ENCODE measurements at regions not wholly inside any gene's neighbourhood (a gene's known extent, or its start where the extent isn't known, plus 50 kb on each side); places are given as distances from the start of the nearest gene placed in this dataset.

DNA sequence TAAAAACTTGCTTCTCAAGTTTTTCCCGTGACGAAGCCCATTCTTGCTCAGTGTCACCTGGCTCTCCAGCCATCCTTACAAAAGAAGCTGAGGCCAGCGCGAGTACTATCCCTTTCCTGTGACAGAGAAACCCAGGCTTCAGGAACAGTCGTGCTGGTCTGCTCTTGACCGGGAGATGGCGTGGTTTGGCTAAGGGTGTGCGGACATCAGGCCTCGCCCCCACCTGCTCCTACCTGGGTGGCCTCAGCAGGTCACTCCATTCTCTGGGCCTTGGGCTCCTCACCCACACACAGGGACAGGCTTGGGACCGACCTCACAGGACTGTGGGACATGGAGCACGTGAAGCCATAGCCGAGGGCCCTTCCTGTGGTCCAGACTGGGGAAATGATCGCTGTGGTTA is 75.2 kb upstream of the CIBAR2 start:
- Mint-ChIP-seq H3K27ac (no peak overlapping the region), H3K4me1 (ENCODE audit: low read depth) (no peaks in the 10 kb centered on the region), H3K9me3 (peaks cover 8 to 12% of the 10 kb centered on the region in 2 donors), H3K4me3 (no peak overlapping the region), H3K27me3 (ENCODE audit: low read depth) (peaks cover 6% of the 10 kb centered on the region), H3K36me3 (ENCODE audit: insufficient read depth in 2 of 2) (peaks cover 5 to 11% of the 10 kb centered on the region in 2 donors)
- DNase-seq (no peak), ATAC-seq (replicated peaks in 1 of 2) (no peak)

DNA sequence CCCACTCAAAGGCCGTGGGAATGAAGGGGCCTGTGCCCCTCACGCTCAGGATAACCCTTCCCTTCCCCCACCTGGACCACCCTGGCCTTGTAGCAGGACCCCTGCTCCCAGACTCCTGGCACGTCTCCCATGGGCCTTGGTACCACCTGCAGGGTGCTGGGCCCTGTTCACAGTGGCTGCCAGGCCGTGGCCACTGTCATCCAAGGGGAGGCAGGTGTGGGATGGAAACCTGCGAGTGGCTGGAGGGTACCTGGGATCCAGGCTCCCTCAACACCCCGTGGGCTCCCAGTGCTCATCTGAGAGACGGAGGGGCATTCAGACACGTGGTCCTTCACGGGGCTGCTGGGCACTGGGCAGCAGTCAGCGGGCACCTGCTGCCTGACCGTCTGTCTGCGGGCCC is 75.6 kb upstream of the CIBAR2 start:
- no peak for ATAC-seq (replicated peaks in 1 of 2)
- H3K4me1 Mint-ChIP-seq (ENCODE audit: low read depth) = no peaks in the 10 kb centered on the region
- H3K27ac Mint-ChIP-seq = no peak overlapping the region
- DNase-seq = no peak
- no peak overlapping the region for H3K4me3 Mint-ChIP-seq
- H3K36me3 Mint-ChIP-seq (ENCODE audit: insufficient read depth in 2 of 2) = peaks cover 5 to 11% of the 10 kb centered on the region in 2 donors
- H3K9me3 Mint-ChIP-seq = peaks cover 8 to 11% of the 10 kb centered on the region in 2 donors
- H3K27me3 Mint-ChIP-seq (ENCODE audit: low read depth) = peaks cover 6% of the 10 kb centered on the region

DNA sequence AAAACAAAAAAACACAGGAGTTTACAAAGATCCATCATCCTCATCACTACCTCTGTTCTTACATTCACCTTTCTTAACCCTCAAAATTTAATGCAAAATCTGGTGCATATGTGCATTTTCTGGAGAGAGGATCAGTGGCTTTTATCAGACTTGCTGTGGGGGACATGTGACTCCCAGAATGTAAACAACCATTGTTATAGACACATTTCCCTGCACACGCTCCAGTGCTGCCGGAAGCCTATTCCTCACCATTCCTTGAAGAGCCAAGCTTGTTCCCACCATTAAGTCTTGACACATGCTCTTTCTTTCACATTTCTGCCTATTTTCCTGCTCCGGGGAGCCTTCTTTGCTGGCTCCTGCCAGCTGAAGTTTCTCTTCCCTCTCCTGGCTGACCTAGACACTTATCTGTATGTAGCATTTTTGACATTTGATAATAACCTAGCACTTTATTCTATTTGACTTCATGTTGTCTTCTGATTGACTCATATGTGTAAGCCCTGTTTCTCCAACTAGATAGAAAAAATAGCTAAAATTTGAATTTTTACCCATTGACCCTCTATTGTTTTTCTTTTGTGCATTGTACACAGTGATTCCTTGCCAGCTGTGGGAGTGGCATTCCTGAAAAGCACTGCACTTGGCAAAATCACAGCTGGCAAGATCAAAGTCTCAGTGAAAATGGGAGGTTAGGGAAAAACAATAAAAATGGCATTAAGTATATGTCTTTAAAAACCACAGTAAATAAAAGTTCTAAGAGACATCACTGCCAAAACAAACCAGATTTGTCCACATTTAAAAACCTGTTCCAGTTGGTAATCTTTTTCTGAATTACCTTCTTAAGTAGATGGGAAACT is 76.8 kb upstream of the CIBAR2 start:
- H3K4me1 Mint-ChIP-seq (ENCODE audit: low read depth) = no peaks in the 10 kb centered on the region
- no peak for DNase-seq
- no peak for ATAC-seq (replicated peaks in 1 of 2)
- H3K27ac Mint-ChIP-seq = no peak overlapping the region
- H3K4me3 Mint-ChIP-seq = no peak overlapping the region
- peaks cover 6% of the 10 kb centered on the region for H3K27me3 Mint-ChIP-seq (ENCODE audit: low read depth)
- peaks cover 5 to 11% of the 10 kb centered on the region in 2 donors for H3K36me3 Mint-ChIP-seq (ENCODE audit: insufficient read depth in 2 of 2)
- peaks cover 8 to 10% of the 10 kb centered on the region in 2 donors for H3K9me3 Mint-ChIP-seq

DNA sequence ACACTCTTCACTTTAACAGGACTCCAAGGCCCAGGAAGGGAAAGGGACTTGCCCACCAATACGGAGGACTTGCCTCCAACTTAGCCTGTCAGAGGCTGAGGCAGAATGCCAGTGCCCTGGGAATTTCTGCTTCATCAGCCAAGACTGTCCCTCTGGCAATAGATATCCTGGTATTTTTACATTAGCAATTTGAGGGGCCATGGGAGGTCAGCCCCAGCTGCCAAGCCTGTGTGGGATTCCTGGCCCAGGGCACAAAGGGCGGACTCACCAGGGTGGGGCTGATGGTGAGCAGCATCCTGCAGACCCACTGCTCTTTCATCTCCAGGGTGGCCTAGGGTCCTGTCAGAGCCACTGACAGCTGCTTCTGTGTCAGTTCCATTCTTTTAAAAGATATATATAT is 78.3 kb upstream of the CIBAR2 start:
- peaks cover 0 to 1% of the 10 kb centered on the region in 2 donors for H3K36me3 Mint-ChIP-seq (ENCODE audit: insufficient read depth in 2 of 2)
- H3K9me3 Mint-ChIP-seq = peaks cover 0 to 2% of the 10 kb centered on the region in 2 donors
- no peak overlapping the region for H3K27ac Mint-ChIP-seq
- peaks cover 10% of the 10 kb centered on the region for H3K27me3 Mint-ChIP-seq (ENCODE audit: low read depth)
- no peak for ATAC-seq (replicated peaks in 1 of 2)
- H3K4me3 Mint-ChIP-seq = no peak overlapping the region
- H3K4me1 Mint-ChIP-seq (ENCODE audit: low read depth) = no peaks in the 10 kb centered on the region
- DNase-seq = no peak

DNA sequence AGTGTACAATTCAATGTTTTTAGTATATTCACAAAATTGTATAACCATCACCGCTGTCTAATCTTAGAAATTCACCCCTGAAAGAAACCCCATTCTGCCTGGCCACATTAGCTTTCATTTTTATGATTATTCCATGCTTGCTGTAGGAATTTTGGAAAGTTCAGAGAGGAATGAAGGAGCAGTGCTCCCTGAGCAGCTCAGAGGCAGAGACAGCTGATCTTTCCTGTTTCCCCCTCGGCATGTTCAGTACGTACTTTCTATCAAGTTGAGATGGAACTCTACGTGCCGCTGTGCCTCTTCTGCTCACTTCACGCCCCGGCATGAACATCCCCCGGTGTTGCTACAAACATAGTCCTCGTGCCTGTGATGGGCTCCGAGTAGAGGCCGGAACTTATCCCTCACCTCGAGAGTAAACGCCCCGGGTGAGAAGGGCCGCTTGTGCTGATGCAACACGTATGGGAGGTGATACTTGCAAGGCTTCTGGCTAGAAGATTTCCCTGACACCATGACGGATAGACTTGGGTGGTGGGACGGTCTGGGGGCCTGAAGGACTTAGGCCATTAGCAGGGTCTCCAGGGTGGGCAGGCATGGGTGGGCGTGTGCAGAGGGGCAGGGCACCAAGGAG is 79.2 kb upstream of the CIBAR2 start:
- Mint-ChIP-seq H3K9me3 (peaks cover 0 to 2% of the 10 kb centered on the region in 2 donors), H3K27ac (no peak overlapping the region), H3K36me3 (ENCODE audit: insufficient read depth in 2 of 2) (peaks cover 0 to 1% of the 10 kb centered on the region in 2 donors), H3K4me3 (no peak overlapping the region), H3K4me1 (ENCODE audit: low read depth) (no peaks in the 10 kb centered on the region), H3K27me3 (ENCODE audit: low read depth) (peaks cover 10% of the 10 kb centered on the region)
- no peak for ATAC-seq (replicated peaks in 1 of 2)
- no peak for DNase-seq

DNA sequence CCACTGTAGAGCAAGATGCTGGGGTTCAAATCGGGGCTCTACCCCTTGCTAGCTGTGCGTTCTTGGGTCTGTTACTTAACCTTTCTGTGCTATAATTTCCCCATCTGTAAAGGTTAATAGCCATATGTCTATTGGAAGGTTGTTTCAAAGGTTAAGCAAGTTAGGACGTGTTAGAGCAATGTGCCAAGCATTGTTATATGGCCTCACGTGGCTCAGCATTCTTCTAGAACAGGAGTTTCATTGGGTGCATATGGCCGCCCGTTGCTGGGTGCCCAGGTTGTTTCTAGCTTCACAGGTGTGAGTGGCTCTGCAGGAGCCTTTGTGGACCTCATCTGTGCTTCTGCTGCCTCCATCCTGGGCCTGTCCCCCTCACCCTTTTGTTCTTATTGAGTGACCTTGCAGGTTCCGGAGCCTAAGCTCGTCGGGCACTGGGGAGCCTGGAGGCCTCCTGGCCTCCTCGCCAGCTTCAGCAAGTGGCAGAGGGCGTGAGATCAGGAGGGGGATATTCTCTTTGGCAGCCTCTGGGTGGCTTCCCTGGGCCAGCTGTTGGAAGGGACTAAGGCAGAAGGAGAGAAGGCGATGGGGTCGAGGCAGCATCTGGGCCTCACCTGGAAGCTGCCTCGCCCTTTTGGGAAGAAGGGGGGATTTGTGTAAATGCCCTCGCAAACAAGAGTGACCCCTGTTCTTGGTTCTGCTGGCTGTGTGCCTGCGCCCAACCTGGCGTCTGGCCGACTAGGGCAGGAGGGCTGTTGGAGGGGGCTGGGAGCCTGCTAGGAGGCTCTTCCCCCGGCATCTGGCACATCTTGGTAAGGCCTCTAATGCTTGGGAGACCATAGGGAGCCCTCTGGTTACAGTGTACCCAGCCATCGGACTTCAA is 80.2 kb upstream of the CIBAR2 start:
- H3K4me1 Mint-ChIP-seq (ENCODE audit: low read depth) = no peaks in the 10 kb centered on the region
- H3K36me3 Mint-ChIP-seq (ENCODE audit: insufficient read depth in 2 of 2) = peaks cover 0 to 1% of the 10 kb centered on the region in 2 donors
- peaks cover 10% of the 10 kb centered on the region for H3K27me3 Mint-ChIP-seq (ENCODE audit: low read depth)
- H3K4me3 Mint-ChIP-seq = no peak overlapping the region
- ATAC-seq (replicated peaks in 1 of 2) (no peak), DNase-seq (no peak)
- no peak overlapping the region for H3K27ac Mint-ChIP-seq
- H3K9me3 Mint-ChIP-seq = peaks cover 0 to 2% of the 10 kb centered on the region in 2 donors

DNA sequence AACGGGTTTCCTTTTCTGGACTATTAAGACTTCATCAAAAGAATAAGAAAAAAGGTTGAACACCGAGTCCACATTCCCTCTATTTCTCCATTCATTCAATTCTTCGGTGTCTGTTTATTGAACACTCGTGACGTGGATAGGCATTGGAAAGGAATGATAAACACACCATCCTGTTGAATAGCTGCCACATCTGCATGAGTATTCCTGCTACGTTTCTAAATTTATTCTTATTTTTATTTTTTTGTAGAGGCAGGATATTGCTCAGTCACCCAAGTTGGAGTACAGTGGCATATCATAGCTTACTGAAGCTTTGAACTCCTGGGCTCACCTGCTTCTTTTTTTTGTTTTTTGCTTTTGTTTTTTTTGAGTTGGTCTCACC is 80.8 kb upstream of the CIBAR2 start:
- peaks cover 0 to 2% of the 10 kb centered on the region in 2 donors for H3K9me3 Mint-ChIP-seq
- peaks cover 0 to 1% of the 10 kb centered on the region in 2 donors for H3K36me3 Mint-ChIP-seq (ENCODE audit: insufficient read depth in 2 of 2)
- H3K27ac Mint-ChIP-seq = no peak overlapping the region
- H3K27me3 Mint-ChIP-seq (ENCODE audit: low read depth) = peaks cover 10% of the 10 kb centered on the region
- DNase-seq (no peak), ATAC-seq (replicated peaks in 1 of 2) (no peak)
- H3K4me3 Mint-ChIP-seq = no peak overlapping the region
- H3K4me1 Mint-ChIP-seq (ENCODE audit: low read depth) = no peaks in the 10 kb centered on the region

DNA sequence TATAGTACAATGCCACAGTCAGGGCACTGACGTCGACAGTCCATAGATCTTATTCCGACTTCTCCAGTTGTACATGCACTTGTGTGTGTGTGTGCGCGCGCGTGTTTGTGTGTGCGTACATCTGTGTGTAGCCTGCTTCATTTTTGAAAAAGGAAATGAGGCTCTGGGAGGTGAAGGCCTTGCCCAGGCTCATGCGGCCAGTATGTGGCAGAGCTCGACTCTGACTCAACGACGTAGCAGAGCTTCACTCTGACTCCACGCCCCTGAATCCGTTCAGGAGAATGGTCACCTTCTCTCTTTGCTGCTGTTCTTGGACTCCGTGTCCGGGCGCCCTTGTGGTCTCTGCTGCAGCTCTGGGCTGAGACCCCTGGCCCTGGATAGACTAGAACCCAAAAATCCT is 81.6 kb upstream of the CIBAR2 start:
- Mint-ChIP-seq H3K4me1 (ENCODE audit: low read depth) (no peaks in the 10 kb centered on the region), H3K27ac (no peak overlapping the region), H3K4me3 (no peak overlapping the region), H3K27me3 (ENCODE audit: low read depth) (peaks cover 10% of the 10 kb centered on the region), H3K36me3 (ENCODE audit: insufficient read depth in 2 of 2) (peaks cover 0 to 1% of the 10 kb centered on the region in 2 donors), H3K9me3 (peaks cover 0 to 2% of the 10 kb centered on the region in 2 donors)
- no peak for ATAC-seq (replicated peaks in 1 of 2)
- DNase-seq = no peak

DNA sequence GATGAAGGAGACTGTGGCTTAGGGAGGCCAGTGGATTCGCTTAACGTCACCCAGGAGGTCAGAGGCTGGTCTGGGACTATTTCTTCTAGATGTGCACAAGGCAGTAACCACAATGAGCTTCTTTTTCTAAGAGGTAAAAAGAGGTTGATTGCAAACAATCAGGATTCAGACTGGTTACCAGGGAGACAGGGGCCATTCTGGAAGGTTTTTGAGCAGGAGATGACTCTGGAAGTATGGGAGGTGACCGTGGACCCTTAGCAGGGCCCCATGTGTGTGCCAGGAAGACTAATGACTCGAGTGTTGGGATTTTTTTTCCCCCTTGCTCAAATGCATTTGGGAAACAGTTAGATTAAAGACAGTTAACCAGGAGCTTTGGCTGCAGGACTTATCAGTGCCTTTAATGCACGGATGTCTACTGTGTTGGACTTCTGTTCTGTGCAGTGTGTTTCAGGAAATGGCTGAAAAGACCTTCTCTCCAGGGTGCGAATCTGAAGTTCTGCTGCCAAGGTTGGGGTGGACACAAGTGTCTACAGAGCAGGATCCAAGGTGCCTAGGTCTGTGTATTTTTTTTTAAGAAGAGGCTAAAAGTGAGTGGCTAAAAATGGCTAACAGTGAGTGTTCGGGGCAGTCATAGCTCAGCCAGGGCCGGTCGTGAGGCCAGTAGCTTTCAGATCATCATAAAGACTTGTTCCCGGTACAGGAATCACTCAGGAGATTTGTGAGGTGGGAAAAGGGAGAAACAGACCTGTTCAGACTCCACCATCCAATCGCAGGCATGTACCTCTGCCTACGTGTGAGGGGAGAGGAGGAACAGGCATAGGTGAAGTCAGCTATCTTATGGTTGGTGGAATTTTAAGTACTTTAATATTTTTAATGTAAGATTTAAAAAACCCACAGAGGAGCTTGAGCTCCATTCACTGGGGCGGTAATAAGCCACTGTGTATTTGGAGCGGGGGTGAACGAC is 82.3 kb upstream of the CIBAR2 start:
- DNase-seq (no peak), ATAC-seq (replicated peaks in 1 of 2) (no peak)
- Mint-ChIP-seq H3K27ac (no peak overlapping the region), H3K36me3 (ENCODE audit: insufficient read depth in 2 of 2) (no peaks in the 10 kb centered on the region), H3K4me3 (no peak overlapping the region), H3K27me3 (ENCODE audit: low read depth) (peaks cover 10% of the 10 kb centered on the region), H3K9me3 (no peaks in the 10 kb centered on the region), H3K4me1 (ENCODE audit: low read depth) (no peaks in the 10 kb centered on the region)

DNA sequence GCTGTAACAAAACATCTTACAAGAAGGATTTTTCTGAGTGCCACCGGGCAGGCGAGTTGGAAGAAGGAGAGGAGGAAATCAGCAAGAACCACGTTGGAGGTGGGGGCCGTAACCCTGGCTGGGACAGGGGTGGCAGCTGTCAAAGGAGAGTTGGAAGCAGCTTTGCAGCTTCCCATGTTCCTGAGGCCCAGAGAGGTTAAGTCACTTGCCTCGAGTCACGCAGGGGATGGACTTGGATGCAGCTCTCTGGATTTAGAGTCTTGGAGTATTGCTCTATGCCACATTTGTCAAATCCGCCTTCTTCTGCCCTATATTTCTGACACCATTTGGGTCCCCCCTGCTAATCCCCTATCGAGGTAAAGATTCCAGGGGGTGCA is 83.0 kb upstream of the CIBAR2 start:
- no peak for ATAC-seq (replicated peaks in 1 of 2)
- H3K36me3 Mint-ChIP-seq (ENCODE audit: insufficient read depth in 2 of 2) = no peaks in the 10 kb centered on the region
- no peaks in the 10 kb centered on the region for H3K4me1 Mint-ChIP-seq (ENCODE audit: low read depth)
- H3K27ac Mint-ChIP-seq = no peak overlapping the region
- H3K27me3 Mint-ChIP-seq (ENCODE audit: low read depth) = peaks cover 5% of the 10 kb centered on the region
- no peaks in the 10 kb centered on the region for H3K9me3 Mint-ChIP-seq
- no peak overlapping the region for H3K4me3 Mint-ChIP-seq
- no peak for DNase-seq

DNA sequence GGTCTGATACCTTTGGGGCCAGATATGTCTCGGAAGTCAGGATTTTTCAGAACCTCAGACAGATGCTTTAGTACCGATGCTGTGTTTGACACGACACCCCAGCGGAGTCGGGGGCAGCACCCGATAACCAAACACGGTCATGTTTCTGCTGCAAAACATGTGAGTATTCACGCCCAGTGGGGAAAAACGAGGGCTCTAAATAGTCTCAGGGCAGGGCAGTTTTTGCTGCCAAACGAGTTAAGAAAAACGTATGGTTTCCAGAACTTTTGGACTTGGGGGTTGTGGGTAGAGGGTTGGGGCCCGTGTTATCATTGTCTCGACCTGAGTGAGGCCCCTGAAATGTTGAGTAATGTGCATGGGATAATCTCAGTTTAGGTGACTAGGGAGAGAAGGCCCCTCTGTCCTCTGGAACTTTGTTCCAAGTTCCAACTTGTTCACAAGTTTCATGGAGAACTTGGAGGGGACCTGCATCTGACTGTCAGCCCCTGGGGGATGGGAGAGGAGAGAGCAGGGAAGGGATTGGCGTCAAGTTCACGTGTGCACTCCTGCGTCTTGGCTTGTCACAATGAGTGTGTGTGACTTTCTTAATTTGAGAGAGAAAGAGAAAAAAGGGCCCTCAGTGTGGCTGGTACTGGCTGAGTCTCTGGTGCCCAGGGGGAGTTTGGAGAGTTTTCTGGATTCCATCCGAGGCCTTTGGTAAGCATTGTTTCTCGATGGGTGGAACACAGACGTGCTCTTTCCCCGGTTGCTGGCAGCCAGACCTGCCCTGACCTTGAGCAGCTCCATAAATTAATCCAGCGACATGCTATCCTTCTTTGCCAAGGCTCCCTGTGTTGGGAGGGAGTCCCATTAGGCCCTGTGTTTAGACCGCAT is 83.9 kb upstream of the CIBAR2 start:
- ATAC-seq (replicated peaks in 1 of 2) (no peak), DNase-seq (no peak)
- H3K27ac Mint-ChIP-seq = no peak overlapping the region
- peaks cover 4% of the 10 kb centered on the region for H3K27me3 Mint-ChIP-seq (ENCODE audit: low read depth)
- H3K4me1 Mint-ChIP-seq (ENCODE audit: low read depth) = no peaks in the 10 kb centered on the region
- H3K9me3 Mint-ChIP-seq = no peaks in the 10 kb centered on the region
- no peaks in the 10 kb centered on the region for H3K36me3 Mint-ChIP-seq (ENCODE audit: insufficient read depth in 2 of 2)
- no peak overlapping the region for H3K4me3 Mint-ChIP-seq

DNA sequence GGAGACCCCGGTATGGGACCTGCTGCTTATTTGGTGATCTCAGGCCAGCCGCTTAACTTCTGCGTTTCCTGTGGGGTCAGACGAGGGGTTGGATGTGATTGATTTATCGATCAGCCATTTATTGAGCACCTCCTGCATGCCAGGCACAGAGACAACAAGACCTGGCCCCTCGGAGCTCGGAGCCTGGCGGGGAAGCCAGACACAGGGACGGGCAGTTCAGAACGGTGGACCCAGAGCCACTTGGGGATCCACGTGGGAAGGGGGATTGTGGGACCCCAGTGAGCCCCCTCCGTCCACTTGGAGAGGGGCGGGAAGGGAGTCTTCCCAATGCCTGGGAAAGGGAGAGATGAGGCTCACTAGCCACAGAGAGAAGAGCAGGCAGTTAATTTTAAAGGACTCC is 84.7 kb upstream of the CIBAR2 start:
- no peak overlapping the region for H3K27ac Mint-ChIP-seq
- H3K27me3 Mint-ChIP-seq (ENCODE audit: low read depth) = peaks cover 4% of the 10 kb centered on the region
- H3K9me3 Mint-ChIP-seq = no peaks in the 10 kb centered on the region
- no peaks in the 10 kb centered on the region for H3K36me3 Mint-ChIP-seq (ENCODE audit: insufficient read depth in 2 of 2)
- no peak for DNase-seq
- H3K4me3 Mint-ChIP-seq = no peak overlapping the region
- no peaks in the 10 kb centered on the region for H3K4me1 Mint-ChIP-seq (ENCODE audit: low read depth)
- ATAC-seq (replicated peaks in 1 of 2) = no peak

All from activated T-cell treated with anti-CD3 and anti-CD28 coated beads, Interleukin-2, amount 50 U/mL, for 72 hours (primary cell).